ENCODE measurements at regions not wholly inside any gene's neighbourhood (a gene's known extent, or its start where the extent isn't known, plus 50 kb on each side); places are given as distances from the start of the nearest gene placed in this dataset.

GRCh38 chr6:163940705-163941623 is 526.4 kb downstream of the QKI start:
- no peak for TF ChIP-seq CTCF (IDR thresholded peaks at IDR 0.05)
- TF ChIP-seq EP300 (IDR thresholded peaks at IDR 0.05): no peak
